ENCODE measurements at regions not wholly inside any gene's neighbourhood (a gene's known extent, or its start where the extent isn't known, plus 50 kb on each side); places are given as distances from the start of the nearest gene placed in this dataset.

GRCh38 chr6:88481519-88481918 lies 315.4 kb upstream of the CNR1 start:
- no peak for TF ChIP-seq POLR2A (IDR thresholded peaks at IDR 0.05)
- no peak for TF ChIP-seq CTCF (IDR thresholded peaks at IDR 0.05)

Measured in Peyer's patch (tissue), 4 donors.